ENCODE measurements at regions not wholly inside any gene's neighbourhood (a gene's known extent, or its start where the extent isn't known, plus 50 kb on each side); places are given as distances from the start of the nearest gene placed in this dataset.

DNA sequence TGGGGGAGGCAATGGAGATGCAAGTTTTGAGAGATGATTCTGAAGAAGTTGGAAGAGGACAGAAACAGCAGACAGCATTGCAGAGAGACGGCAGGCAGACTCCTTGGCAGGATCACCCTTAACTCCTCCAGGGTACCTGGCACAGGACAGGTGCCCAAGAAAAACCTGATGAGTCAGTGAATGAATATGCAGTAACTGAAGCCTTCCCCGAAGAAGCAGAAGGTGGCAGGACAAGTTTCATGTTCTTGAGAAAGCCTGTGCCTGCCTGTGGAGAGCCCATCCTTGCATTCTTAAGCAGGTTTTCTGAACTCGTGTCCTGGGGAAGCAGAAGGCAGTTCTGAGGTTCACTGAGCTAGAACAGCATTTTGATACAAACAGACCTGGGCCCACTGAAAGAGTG lies 79.6 kb upstream of the SASH1 start:
- TF ChIP-seq, protein P1, sequence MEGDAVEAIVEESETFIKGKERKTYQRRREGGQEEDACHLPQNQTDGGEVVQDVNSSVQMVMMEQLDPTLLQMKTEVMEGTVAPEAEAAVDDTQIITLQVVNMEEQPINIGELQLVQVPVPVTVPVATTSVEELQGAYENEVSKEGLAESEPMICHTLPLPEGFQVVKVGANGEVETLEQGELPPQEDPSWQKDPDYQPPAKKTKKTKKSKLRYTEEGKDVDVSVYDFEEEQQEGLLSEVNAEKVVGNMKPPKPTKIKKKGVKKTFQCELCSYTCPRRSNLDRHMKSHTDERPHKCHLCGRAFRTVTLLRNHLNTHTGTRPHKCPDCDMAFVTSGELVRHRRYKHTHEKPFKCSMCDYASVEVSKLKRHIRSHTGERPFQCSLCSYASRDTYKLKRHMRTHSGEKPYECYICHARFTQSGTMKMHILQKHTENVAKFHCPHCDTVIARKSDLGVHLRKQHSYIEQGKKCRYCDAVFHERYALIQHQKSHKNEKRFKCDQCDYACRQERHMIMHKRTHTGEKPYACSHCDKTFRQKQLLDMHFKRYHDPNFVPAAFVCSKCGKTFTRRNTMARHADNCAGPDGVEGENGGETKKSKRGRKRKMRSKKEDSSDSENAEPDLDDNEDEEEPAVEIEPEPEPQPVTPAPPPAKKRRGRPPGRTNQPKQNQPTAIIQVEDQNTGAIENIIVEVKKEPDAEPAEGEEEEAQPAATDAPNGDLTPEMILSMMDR (IDR thresholded peaks at IDR 0.05; ENCODE audit: low read depth, low read length, missing control alignments) = no peak
- H3K4me3 ChIP-seq (ENCODE audit: low read depth, low read length) = no peak overlapping the region
- DNase-seq (ENCODE audit: low read depth) = no peak

DNA sequence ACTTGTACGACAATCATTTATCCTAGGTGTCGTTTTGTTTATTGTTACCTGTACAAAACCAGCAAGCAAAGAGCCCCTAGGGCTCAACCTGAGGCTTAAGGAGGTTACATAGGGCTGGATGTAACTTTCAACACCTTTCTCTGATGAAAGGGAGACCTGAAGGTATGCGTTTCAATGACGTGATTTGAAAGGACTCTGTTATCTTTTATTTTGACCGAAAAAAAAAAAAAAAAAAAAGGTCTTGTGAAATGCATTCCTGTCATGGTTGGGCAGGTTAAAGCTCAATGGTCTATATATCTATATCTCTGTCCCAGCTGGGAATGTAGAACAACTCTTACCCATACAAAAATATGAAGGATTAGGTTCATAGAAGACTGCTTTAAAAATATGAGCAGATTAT lies 78.7 kb upstream of the SASH1 start:
- H3K4me3 ChIP-seq (ENCODE audit: low read depth, low read length) = no peak overlapping the region

DNA sequence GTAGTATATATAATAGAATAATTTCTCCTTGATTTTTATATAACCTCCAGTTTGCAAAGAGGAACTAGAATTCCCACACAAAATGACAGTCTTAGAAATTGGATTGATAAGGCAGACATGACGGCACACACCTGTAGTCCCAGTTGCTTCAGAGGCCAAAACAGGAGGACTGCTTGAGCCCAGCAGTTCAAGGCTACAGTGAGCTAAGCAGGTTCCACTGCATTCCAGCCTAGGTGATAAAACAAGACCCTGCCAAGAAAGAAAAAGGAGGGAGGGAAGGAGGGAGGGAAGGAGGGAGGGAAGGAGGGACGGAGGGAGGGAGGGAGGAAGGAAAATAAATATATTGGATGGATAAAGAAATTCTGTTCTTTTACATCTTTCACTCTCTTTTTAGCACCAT lies 77.6 kb upstream of the SASH1 start:
- no peak overlapping the region for H3K4me3 ChIP-seq (ENCODE audit: low read depth, low read length)
- TF ChIP-seq, protein P1 (IDR thresholded peaks at IDR 0.05; ENCODE audit: low read depth, low read length, missing control alignments) = no peak
- no peak for DNase-seq (ENCODE audit: low read depth)

More for the DNA sequence above, 78.7 kb upstream of the SASH1 start:
- DNase-seq (ENCODE audit: low read depth) = no peak
- TF ChIP-seq, protein P1 (IDR thresholded peaks at IDR 0.05; ENCODE audit: low read depth, low read length, missing control alignments) = no peak

DNA sequence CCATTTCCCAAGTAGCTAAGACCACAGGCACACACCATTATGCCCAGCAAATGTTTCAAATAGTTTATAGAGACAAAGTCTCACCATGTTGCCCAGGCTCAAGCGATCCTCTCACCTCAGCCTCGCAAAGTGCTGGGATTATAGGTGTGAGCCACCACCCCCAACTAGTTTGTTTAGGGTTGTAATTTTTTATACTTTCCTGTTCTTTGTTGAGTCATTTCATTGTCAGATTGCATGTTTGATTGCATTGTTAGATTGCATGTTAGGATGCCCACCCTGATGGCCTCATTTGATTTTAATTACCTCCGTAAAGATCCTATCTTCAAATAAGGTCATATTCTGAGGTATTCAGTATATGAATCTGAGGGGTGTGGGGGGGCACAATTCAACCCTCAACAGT lies 73.3 kb upstream of the SASH1 start:
- TF ChIP-seq, protein P1 (IDR thresholded peaks at IDR 0.05; ENCODE audit: low read depth, low read length, missing control alignments) = no peak
- no peak for DNase-seq (ENCODE audit: low read depth)
- H3K4me3 ChIP-seq (ENCODE audit: low read depth, low read length) = no peak overlapping the region

DNA sequence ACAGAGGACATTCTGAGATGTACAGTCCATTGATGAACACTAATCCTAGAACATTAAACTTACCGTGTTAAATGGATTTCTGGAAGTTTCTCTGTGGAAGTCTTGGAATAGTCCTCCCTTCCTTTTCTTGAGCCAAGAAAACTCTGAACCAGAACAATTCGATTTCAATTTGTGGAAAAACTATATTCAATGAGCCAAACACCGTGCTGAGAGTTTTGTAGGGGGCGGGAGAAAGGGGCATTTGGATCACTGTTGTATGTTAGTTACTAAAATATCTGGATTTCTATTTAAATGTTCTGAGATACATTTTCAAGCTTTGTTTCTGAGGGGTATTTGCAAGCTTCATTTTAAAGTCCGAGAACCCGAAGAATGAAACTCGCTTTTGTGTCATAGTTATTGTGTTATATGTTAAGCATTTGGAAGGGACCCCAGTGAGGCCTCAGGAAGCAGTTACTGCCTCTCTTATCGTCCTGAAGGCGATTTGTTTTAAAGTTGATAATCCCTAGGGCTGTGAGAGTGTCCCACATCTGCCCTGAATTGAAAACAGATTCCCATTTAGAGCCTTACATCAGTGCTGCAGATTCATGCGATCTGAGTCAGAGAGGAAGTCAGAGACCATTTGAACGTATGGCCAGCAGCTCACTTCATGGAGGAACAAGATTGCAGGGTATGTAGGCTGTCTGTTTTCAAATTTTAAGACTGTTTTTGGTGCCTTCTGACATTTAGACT lies 70.8 kb upstream of the SASH1 start:
- no peak overlapping the region for H3K4me3 ChIP-seq (ENCODE audit: low read depth, low read length)
- TF ChIP-seq, protein P1 (IDR thresholded peaks at IDR 0.05; ENCODE audit: low read depth, low read length, missing control alignments) = no peak
- DNase-seq (ENCODE audit: low read depth) = no peak

DNA sequence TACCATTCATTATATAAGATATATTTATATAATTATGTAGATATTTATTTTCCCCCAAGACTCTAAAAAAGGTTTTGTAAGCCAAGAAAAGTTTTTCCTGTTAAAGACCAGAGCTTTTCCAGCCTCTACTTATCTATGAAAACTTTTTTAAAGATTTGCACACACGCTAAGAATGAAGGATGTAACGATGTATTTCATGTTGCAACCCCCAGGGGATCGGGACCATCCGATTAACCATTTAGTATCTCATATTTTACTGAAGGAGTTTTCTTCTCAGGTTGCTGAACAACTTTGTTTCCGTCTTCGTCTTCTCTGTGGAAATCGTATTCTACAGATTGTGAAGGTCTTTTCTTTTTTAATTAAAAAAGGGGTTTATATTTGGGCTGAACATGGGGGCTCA lies 70.0 kb upstream of the SASH1 start:
- TF ChIP-seq, protein P1 (IDR thresholded peaks at IDR 0.05; ENCODE audit: low read depth, low read length, missing control alignments) = no peak
- DNase-seq (ENCODE audit: low read depth) = no peak

More for the DNA sequence above, 70.0 kb upstream of the SASH1 start:
- H3K4me3 ChIP-seq (ENCODE audit: low read depth, low read length) = no peak overlapping the region

Data from GM12864 (cell line).